Activated CD4-positive, alpha-beta T cell treated with anti-CD3 and anti-CD28 coated beads, Interleukin-2, Interleukin-6, amounts not matched to agents 100 ng/mL and 50 ng/mL, durations not matched to agents 16 hours and 8 hours (primary cell): ENCODE measurements at regions not wholly inside any gene's neighbourhood (a gene's known extent, or its start where the extent isn't known, plus 50 kb on each side); places are given as distances from the start of the nearest gene placed in this dataset.
"Not testable (repeated sequence)": the region's sequence is repeated elsewhere in the genome, so short reads cannot be mapped to it uniquely, and the experiment has no call there.

ENCODE experiments used
- DNase-seq: peaks from one replicate; pipeline ENCODE4 v3.0.0-alpha.2; 2020

- DNase-seq, result no peak
Observed at GRCh38 chr3:72032441-72033135, 247.6 kb upstream of the PROK2 start.

- DNase-seq, result peak; percentile 17
Observed at GRCh38 chr3:72031581-72031980, 246.6 kb upstream of the PROK2 start.

- DNase-seq, result not testable (repeated sequence)
Observed at GRCh38 chr3:72030296-72030695, 245.3 kb upstream of the PROK2 start.

GRCh38 chr3:72028726-72029125 is 243.8 kb upstream of the PROK2 start:
- DNase-seq, result not testable (repeated sequence)

GRCh38 chr3:72028307-72028706 is 243.4 kb upstream of the PROK2 start:
- not testable (repeated sequence) for DNase-seq

- not testable (repeated sequence) for DNase-seq
Observed at GRCh38 chr3:72027728-72028127, 242.8 kb upstream of the PROK2 start.

GRCh38 chr3:72022027-72022426 is 237.1 kb upstream of the PROK2 start:
- no peak for DNase-seq

- DNase-seq, result no peak
Observed at GRCh38 chr3:72021531-72021930, 236.6 kb upstream of the PROK2 start.

- no peak for DNase-seq
Observed at GRCh38 chr3:72018343-72018984, 233.5 kb upstream of the PROK2 start.

- DNase-seq, result no peak
Observed at GRCh38 chr3:72017935-72018334, 233.0 kb upstream of the PROK2 start.

- no peak for DNase-seq
Observed at GRCh38 chr3:72017311-72017710, 232.4 kb upstream of the PROK2 start.

- DNase-seq, result no peak
Observed at GRCh38 chr3:72015463-72015862, 230.5 kb upstream of the PROK2 start.

- DNase-seq, result no peak
Observed at GRCh38 chr3:72013084-72013483, 228.1 kb upstream of the PROK2 start.

GRCh38 chr3:72012363-72012762 is 227.4 kb upstream of the PROK2 start:
- no peak for DNase-seq

- no peak for DNase-seq
Observed at GRCh38 chr3:72011485-72011884, 226.5 kb upstream of the PROK2 start.

GRCh38 chr3:72009851-72010443 is 225.0 kb upstream of the PROK2 start:
- peak; percentile 76 for DNase-seq

GRCh38 chr3:72008226-72008996 is 223.5 kb upstream of the PROK2 start:
- DNase-seq, result no peak

- DNase-seq, result no peak
Observed at GRCh38 chr3:72006631-72007556, 221.9 kb upstream of the PROK2 start.

- DNase-seq, result no peak
Observed at GRCh38 chr3:72004749-72005292, 219.9 kb upstream of the PROK2 start.

- DNase-seq, result no peak
Observed at GRCh38 chr3:72003936-72004335, 219.0 kb upstream of the PROK2 start.

GRCh38 chr3:72001758-72002157 is 216.8 kb upstream of the PROK2 start:
- no peak for DNase-seq
